Daoy (cell line): ENCODE measurements at regions not wholly inside any gene's neighbourhood (a gene's known extent, or its start where the extent isn't known, plus 50 kb on each side); places are given as distances from the start of the nearest gene placed in this dataset.

Experiments
- DNase-seq: peaks from one replicate; pipeline ENCODE4 v3.0.0-alpha.2; 2015; ENCODE audit warnings: low read depth

GRCh38 chr11:82373781-82374542 is 359.7 kb downstream of the FAM181B start:
- DNase-seq, result no peak

- no peak for DNase-seq
These were observed 368.3 kb downstream of the FAM181B start for GRCh38 chr11:82365351-82365750.

- DNase-seq, result no peak
These were observed 377.3 kb downstream of the FAM181B start for GRCh38 chr11:82356316-82356715.

- DNase-seq, result no peak
These were observed 378.3 kb downstream of the FAM181B start for GRCh38 chr11:82355313-82355823.

GRCh38 chr11:82326853-82327252 is 406.8 kb downstream of the FAM181B start:
- no peak for DNase-seq

GRCh38 chr11:82321206-82321605 is 412.5 kb downstream of the FAM181B start:
- DNase-seq, result no peak

- DNase-seq, result no peak
These were observed 418.6 kb downstream of the FAM181B start for GRCh38 chr11:82315093-82315492.

GRCh38 chr11:82308979-82309378 is 424.7 kb downstream of the FAM181B start:
- DNase-seq, result no peak

GRCh38 chr11:82305123-82305522 is 428.5 kb downstream of the FAM181B start:
- DNase-seq, result no peak

GRCh38 chr11:82303671-82304070 is 430.0 kb downstream of the FAM181B start:
- no peak for DNase-seq

- no peak for DNase-seq
These were observed 445.2 kb downstream of the FAM181B start for GRCh38 chr11:82288471-82288870.

GRCh38 chr11:82270870-82271269 is 462.8 kb downstream of the FAM181B start:
- DNase-seq, result no peak

- DNase-seq, result no peak
These were observed 465.0 kb downstream of the FAM181B start for GRCh38 chr11:82268627-82269026.

- no peak for DNase-seq
These were observed 466.5 kb downstream of the FAM181B start for GRCh38 chr11:82267186-82267585.

- DNase-seq, result no peak
These were observed 472.3 kb downstream of the FAM181B start for GRCh38 chr11:82261367-82261766.

GRCh38 chr11:82250047-82250446 is 483.6 kb downstream of the FAM181B start:
- no peak for DNase-seq

- DNase-seq, result no peak
These were observed 486.7 kb downstream of the FAM181B start for GRCh38 chr11:82246926-82247325.

GRCh38 chr11:82239498-82239897 is 494.2 kb downstream of the FAM181B start:
- no peak for DNase-seq

GRCh38 chr11:82234256-82234655 is 499.4 kb downstream of the FAM181B start:
- DNase-seq, result no peak

GRCh38 chr11:82233201-82233600 is 500.5 kb downstream of the FAM181B start:
- DNase-seq, result no peak

- no peak for DNase-seq
These were observed 504.3 kb downstream of the FAM181B start for GRCh38 chr11:82229341-82229740.

GRCh38 chr11:82225930-82226329 is 507.7 kb downstream of the FAM181B start:
- DNase-seq, result no peak

- no peak for DNase-seq
These were observed 508.2 kb downstream of the FAM181B start for GRCh38 chr11:82225502-82225901.
